ENCODE measurements at regions not wholly inside any gene's neighbourhood (a gene's known extent, or its start where the extent isn't known, plus 50 kb on each side); places are given as distances from the start of the nearest gene placed in this dataset.

- TF ChIP-seq GATA2 (IDR thresholded peaks at IDR 0.05; ENCODE audit: low read depth, low read length) (no peak), GATA3 (IDR thresholded peaks at IDR 0.05; ENCODE audit: low read depth, low read length) (no peak)
These were observed 371.5 kb downstream of the LNPK start for GRCh38 chr2:175630280-175631244.

GRCh38 chr2:175628243-175628642, 373.8 kb downstream of the LNPK start:
- TF ChIP-seq GATA3 (IDR thresholded peaks at IDR 0.05; ENCODE audit: low read depth, low read length) (no peak), GATA2 (IDR thresholded peaks at IDR 0.05; ENCODE audit: low read depth, low read length) (no peak)

GRCh38 chr2:175627405-175627804, 374.7 kb downstream of the LNPK start:
- TF ChIP-seq GATA2 (IDR thresholded peaks at IDR 0.05; ENCODE audit: low read depth, low read length) (no peak), GATA3 (IDR thresholded peaks at IDR 0.05; ENCODE audit: low read depth, low read length) (no peak)

GRCh38 chr2:175626796-175627195, 375.3 kb downstream of the LNPK start:
- TF ChIP-seq GATA3 (IDR thresholded peaks at IDR 0.05; ENCODE audit: low read depth, low read length) (no peak), GATA2 (IDR thresholded peaks at IDR 0.05; ENCODE audit: low read depth, low read length) (no peak)

- TF ChIP-seq GATA3 (IDR thresholded peaks at IDR 0.05; ENCODE audit: low read depth, low read length) (no peak), GATA2 (IDR thresholded peaks at IDR 0.05; ENCODE audit: low read depth, low read length) (no peak)
These were observed 377.3 kb downstream of the LNPK start for GRCh38 chr2:175624785-175625184.

- TF ChIP-seq GATA3 (IDR thresholded peaks at IDR 0.05; ENCODE audit: low read depth, low read length) (no peak), GATA2 (IDR thresholded peaks at IDR 0.05; ENCODE audit: low read depth, low read length) (no peak)
These were observed 377.8 kb downstream of the LNPK start for GRCh38 chr2:175624211-175624761.

GRCh38 chr2:175621821-175622220, 380.2 kb downstream of the LNPK start:
- TF ChIP-seq GATA3 (IDR thresholded peaks at IDR 0.05; ENCODE audit: low read depth, low read length) (no peak), GATA2 (IDR thresholded peaks at IDR 0.05; ENCODE audit: low read depth, low read length) (no peak)

GRCh38 chr2:175620106-175620505, 382.0 kb downstream of the LNPK start:
- no peak for TF ChIP-seq GATA2 (IDR thresholded peaks at IDR 0.05; ENCODE audit: low read depth, low read length)

- TF ChIP-seq GATA2 (IDR thresholded peaks at IDR 0.05; ENCODE audit: low read depth, low read length) = no peak
- no peak for TF ChIP-seq GATA3 (IDR thresholded peaks at IDR 0.05; ENCODE audit: low read depth, low read length)
These were observed 382.7 kb downstream of the LNPK start for GRCh38 chr2:175619179-175620045.

GRCh38 chr2:175612280-175612679, 389.8 kb downstream of the LNPK start:
- no peak for TF ChIP-seq GATA2 (IDR thresholded peaks at IDR 0.05; ENCODE audit: low read depth, low read length)
- TF ChIP-seq GATA3 (IDR thresholded peaks at IDR 0.05; ENCODE audit: low read depth, low read length) = no peak

- no peak for TF ChIP-seq GATA3 (IDR thresholded peaks at IDR 0.05; ENCODE audit: low read depth, low read length)
- 0 out of 2 replicates have a peak, but pooled peaks have one; percentile 20 for TF ChIP-seq GATA2 (IDR thresholded peaks at IDR 0.05; ENCODE audit: low read depth, low read length)
These were observed 395.8 kb downstream of the LNPK start for GRCh38 chr2:175606010-175606841.

- TF ChIP-seq GATA2 (IDR thresholded peaks at IDR 0.05; ENCODE audit: low read depth, low read length) (no peak), GATA3 (IDR thresholded peaks at IDR 0.05; ENCODE audit: low read depth, low read length) (no peak)
These were observed 396.4 kb downstream of the LNPK start for GRCh38 chr2:175605640-175606009.

- TF ChIP-seq GATA2 (IDR thresholded peaks at IDR 0.05; ENCODE audit: low read depth, low read length) (no peak), GATA3 (IDR thresholded peaks at IDR 0.05; ENCODE audit: low read depth, low read length) (no peak)
These were observed 400.1 kb downstream of the LNPK start for GRCh38 chr2:175601969-175602368.

Measured in SH-SY5Y (cell line).